ENCODE measurements at regions not wholly inside any gene's neighbourhood (a gene's known extent, or its start where the extent isn't known, plus 50 kb on each side); places are given as distances from the start of the nearest gene placed in this dataset.

DNA sequence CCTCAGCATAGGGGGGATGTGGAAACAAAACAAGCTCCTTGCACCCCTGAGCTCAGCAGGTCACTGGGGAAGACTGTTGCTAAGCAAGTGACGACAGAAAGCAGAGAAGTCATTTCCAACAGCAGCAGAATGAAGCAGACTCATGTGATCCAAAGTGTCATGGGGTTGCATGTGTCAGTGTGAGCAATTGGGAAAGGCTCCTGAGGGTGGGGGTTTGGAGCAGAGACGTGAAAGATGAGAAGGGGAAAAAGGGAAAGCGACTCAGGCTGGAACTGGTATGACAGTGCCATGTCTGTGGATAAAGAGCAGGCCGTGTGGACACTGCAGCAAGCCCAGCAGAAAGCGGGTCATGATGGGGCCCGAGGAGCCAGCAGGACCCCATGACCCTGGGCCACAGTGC is 363.9 kb downstream of the PREX1 start:
- H3K27ac ChIP-seq, result no peak overlapping the region
- H3K9me3 ChIP-seq, result no peaks in the 10 kb centered on the region
- H3K4me3 ChIP-seq (ENCODE audit: low read depth in 1 of 2, low read length in 1 of 2), result no peak overlapping the region
- H3K4me1 ChIP-seq (ENCODE audit: control insufficient read depth in 1 of 2, insufficient read depth in 1 of 2, low read depth in 1 of 2, low read length in 1 of 2), result no peaks in the 10 kb centered on the region
- H3K27me3 ChIP-seq, result peaks cover 17% of the 10 kb centered on the region
- H3K36me3 ChIP-seq, result no peaks in the 10 kb centered on the region
- TF ChIP-seq, protein P1, sequence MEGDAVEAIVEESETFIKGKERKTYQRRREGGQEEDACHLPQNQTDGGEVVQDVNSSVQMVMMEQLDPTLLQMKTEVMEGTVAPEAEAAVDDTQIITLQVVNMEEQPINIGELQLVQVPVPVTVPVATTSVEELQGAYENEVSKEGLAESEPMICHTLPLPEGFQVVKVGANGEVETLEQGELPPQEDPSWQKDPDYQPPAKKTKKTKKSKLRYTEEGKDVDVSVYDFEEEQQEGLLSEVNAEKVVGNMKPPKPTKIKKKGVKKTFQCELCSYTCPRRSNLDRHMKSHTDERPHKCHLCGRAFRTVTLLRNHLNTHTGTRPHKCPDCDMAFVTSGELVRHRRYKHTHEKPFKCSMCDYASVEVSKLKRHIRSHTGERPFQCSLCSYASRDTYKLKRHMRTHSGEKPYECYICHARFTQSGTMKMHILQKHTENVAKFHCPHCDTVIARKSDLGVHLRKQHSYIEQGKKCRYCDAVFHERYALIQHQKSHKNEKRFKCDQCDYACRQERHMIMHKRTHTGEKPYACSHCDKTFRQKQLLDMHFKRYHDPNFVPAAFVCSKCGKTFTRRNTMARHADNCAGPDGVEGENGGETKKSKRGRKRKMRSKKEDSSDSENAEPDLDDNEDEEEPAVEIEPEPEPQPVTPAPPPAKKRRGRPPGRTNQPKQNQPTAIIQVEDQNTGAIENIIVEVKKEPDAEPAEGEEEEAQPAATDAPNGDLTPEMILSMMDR (IDR thresholded peaks at IDR 0.05), result no peak

GRCh38 chr20:48463096-48463720 is 364.6 kb downstream of the PREX1 start:
- Histone ChIP-seq H3K9me3 (no peaks in the 10 kb centered on the region), H3K4me1 (ENCODE audit: control insufficient read depth in 1 of 2, insufficient read depth in 1 of 2, low read depth in 1 of 2, low read length in 1 of 2) (no peaks in the 10 kb centered on the region), H3K27me3 (peaks cover 17% of the 10 kb centered on the region), H3K4me3 (ENCODE audit: low read depth in 1 of 2, low read length in 1 of 2) (no peak overlapping the region), H3K27ac (no peak overlapping the region), H3K36me3 (no peaks in the 10 kb centered on the region)
- TF ChIP-seq, protein P1 (IDR thresholded peaks at IDR 0.05), result no peak

- H3K27ac ChIP-seq, result no peak overlapping the region
- TF ChIP-seq, protein P1 (IDR thresholded peaks at IDR 0.05), result no peak
- peaks cover 17% of the 10 kb centered on the region for H3K27me3 ChIP-seq
- no peak overlapping the region for H3K4me3 ChIP-seq (ENCODE audit: low read depth in 1 of 2, low read length in 1 of 2)
- no peaks in the 10 kb centered on the region for H3K9me3 ChIP-seq
- H3K4me1 ChIP-seq (ENCODE audit: control insufficient read depth in 1 of 2, insufficient read depth in 1 of 2, low read depth in 1 of 2, low read length in 1 of 2), result no peaks in the 10 kb centered on the region
- H3K36me3 ChIP-seq, result no peaks in the 10 kb centered on the region
Measured at GRCh38 chr20:48461735-48462119, 366.1 kb downstream of the PREX1 start.

- Histone ChIP-seq H3K9me3 (no peaks in the 10 kb centered on the region), H3K4me1 (ENCODE audit: control insufficient read depth in 1 of 2, insufficient read depth in 1 of 2, low read depth in 1 of 2, low read length in 1 of 2) (no peaks in the 10 kb centered on the region), H3K27me3 (peaks cover 17% of the 10 kb centered on the region), H3K36me3 (no peaks in the 10 kb centered on the region), H3K27ac (no peak overlapping the region), H3K4me3 (ENCODE audit: low read depth in 1 of 2, low read length in 1 of 2) (no peak overlapping the region)
- TF ChIP-seq, protein P1 (IDR thresholded peaks at IDR 0.05), result no peak
Measured at GRCh38 chr20:48461091-48461734, 366.6 kb downstream of the PREX1 start.

DNA sequence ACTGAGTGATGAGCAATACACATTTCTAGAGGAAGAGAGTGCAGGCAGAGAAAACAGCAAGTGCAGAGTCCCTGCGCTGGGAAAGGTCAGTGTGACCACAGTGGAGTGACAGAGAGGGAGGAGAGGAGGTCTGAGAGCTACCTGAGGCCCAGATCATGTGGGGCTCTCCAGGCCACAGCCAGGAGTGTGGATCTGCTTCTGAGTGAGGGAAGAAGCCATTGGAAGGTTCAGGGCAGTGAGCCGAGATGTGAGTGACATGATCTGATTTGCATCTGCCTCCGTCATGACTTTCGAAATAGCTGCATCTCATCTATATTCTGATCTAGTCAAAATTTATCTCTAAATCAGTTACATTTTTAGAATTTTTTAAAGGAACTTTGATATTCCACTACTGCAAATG is 367.1 kb downstream of the PREX1 start:
- no peak overlapping the region for H3K27ac ChIP-seq
- H3K4me3 ChIP-seq (ENCODE audit: low read depth in 1 of 2, low read length in 1 of 2), result no peak overlapping the region
- H3K9me3 ChIP-seq, result no peaks in the 10 kb centered on the region
- H3K4me1 ChIP-seq (ENCODE audit: control insufficient read depth in 1 of 2, insufficient read depth in 1 of 2, low read depth in 1 of 2, low read length in 1 of 2), result no peaks in the 10 kb centered on the region
- H3K27me3 ChIP-seq, result peaks cover 17% of the 10 kb centered on the region
- H3K36me3 ChIP-seq, result no peaks in the 10 kb centered on the region
- TF ChIP-seq, protein P1 (IDR thresholded peaks at IDR 0.05), result no peak
